ENCODE measurements at regions not wholly inside any gene's neighbourhood (a gene's known extent, or its start where the extent isn't known, plus 50 kb on each side); places are given as distances from the start of the nearest gene placed in this dataset.

- ChIA-PET CTCF (no interaction called here), POLR2A (ENCODE audit: unreplicated experiment) (no interaction called here)
- no TSS peak for BruUV-seq (replicated peaks)
- DNase-seq (no peak), ATAC-seq (no peak)
- TF ChIP-seq, protein P1, sequence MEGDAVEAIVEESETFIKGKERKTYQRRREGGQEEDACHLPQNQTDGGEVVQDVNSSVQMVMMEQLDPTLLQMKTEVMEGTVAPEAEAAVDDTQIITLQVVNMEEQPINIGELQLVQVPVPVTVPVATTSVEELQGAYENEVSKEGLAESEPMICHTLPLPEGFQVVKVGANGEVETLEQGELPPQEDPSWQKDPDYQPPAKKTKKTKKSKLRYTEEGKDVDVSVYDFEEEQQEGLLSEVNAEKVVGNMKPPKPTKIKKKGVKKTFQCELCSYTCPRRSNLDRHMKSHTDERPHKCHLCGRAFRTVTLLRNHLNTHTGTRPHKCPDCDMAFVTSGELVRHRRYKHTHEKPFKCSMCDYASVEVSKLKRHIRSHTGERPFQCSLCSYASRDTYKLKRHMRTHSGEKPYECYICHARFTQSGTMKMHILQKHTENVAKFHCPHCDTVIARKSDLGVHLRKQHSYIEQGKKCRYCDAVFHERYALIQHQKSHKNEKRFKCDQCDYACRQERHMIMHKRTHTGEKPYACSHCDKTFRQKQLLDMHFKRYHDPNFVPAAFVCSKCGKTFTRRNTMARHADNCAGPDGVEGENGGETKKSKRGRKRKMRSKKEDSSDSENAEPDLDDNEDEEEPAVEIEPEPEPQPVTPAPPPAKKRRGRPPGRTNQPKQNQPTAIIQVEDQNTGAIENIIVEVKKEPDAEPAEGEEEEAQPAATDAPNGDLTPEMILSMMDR (conservative IDR thresholded peaks at IDR 0.05; ENCODE audit: low read depth, low read length): no peak
- TF ChIP-seq EZH2phosphoT487 (IDR thresholded peaks at IDR 0.05; ENCODE audit: borderline replicate concordance, low read length) (no peak), EZH2 (IDR thresholded peaks at IDR 0.05; ENCODE audit: low read length, unreplicated experiment) (no peak)
- Histone ChIP-seq H3F3A (ENCODE audit: low read length, unreplicated experiment) (no peaks in the 10 kb centered on the region), H3K36me3 (ENCODE audit: low read depth, low read length) (no peaks in the 10 kb centered on the region), H3K9me2 (replicated peaks; ENCODE audit: low read length) (no peaks in the 10 kb centered on the region), H3K27ac (ENCODE audit: low read length) (no peak overlapping the region), H3K9me3 (ENCODE audit: low read length) (no peaks in the 10 kb centered on the region), H3K4me2 (ENCODE audit: low read length) (no peak overlapping the region), H3K27me3 (ENCODE audit: low read length) (no peaks in the 10 kb centered on the region), H4K20me1 (ENCODE audit: low read length) (no peaks in the 10 kb centered on the region), H3K9ac (ENCODE audit: low read length) (no peak overlapping the region), H3K79me2 (ENCODE audit: low read length) (no peaks in the 10 kb centered on the region), H3K4me1 (ENCODE audit: insufficient read depth, low read length) (no peaks in the 10 kb centered on the region), H2AFZ (ENCODE audit: low read length) (no peak overlapping the region), H3K4me3 (ENCODE audit: low read length) (no peak overlapping the region)
- intact Hi-C loops (cut with micrococcal nuclease): no loop called here
Observed at GRCh38 chr4:45876235-45876890, 247.5 kb downstream of the GABRG1 start.

DNA sequence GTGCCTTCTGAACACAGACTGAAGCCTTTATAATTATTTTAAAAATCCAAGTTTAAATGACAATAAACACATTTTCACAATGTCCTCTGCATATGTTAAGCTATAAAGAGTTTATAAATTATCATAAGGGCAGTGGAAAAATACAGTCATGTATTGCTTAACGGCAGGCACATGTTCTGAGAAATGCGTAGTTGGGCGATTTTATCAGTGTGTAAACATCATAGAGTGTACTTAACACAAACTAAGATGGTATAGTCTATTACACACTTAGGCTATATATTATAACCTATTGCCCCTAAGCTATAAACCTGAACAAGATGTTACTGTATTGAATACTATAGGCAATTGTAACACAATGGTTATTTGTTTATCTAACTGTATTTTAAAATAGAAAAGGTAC, 254.7 kb downstream of the GABRG1 start:
- no peak overlapping the region for H3K27ac ChIP-seq (ENCODE audit: low read length)
- CTCF ChIA-PET: no interaction called here
- H3K9me3 ChIP-seq (ENCODE audit: low read length): no peaks in the 10 kb centered on the region
- H3K9me2 ChIP-seq (replicated peaks; ENCODE audit: low read length): no peaks in the 10 kb centered on the region
- H3K79me2 ChIP-seq (ENCODE audit: low read length): no peaks in the 10 kb centered on the region
- H3K4me3 ChIP-seq (ENCODE audit: low read length): no peak overlapping the region
- H4K20me1 ChIP-seq (ENCODE audit: low read length): no peaks in the 10 kb centered on the region
- no peak overlapping the region for H2AFZ ChIP-seq (ENCODE audit: low read length)
- H3K9ac ChIP-seq (ENCODE audit: low read length): no peak overlapping the region
- BruUV-seq (replicated peaks): no TSS peak
- POLR2A ChIA-PET (ENCODE audit: unreplicated experiment): no interaction called here
- DNase-seq (peak; percentile 1), ATAC-seq (no peak)
- no peak for TF ChIP-seq EZH2 (IDR thresholded peaks at IDR 0.05; ENCODE audit: low read length, unreplicated experiment)
- no peak for TF ChIP-seq EZH2phosphoT487 (IDR thresholded peaks at IDR 0.05; ENCODE audit: borderline replicate concordance, low read length)
- TF ChIP-seq, protein P1 (conservative IDR thresholded peaks at IDR 0.05; ENCODE audit: low read depth, low read length): no peak
- intact Hi-C loops (cut with micrococcal nuclease): no loop called here
- H3K36me3 ChIP-seq (ENCODE audit: low read depth, low read length): no peaks in the 10 kb centered on the region
- H3K4me2 ChIP-seq (ENCODE audit: low read length): no peak overlapping the region
- no peaks in the 10 kb centered on the region for H3F3A ChIP-seq (ENCODE audit: low read length, unreplicated experiment)
- H3K4me1 ChIP-seq (ENCODE audit: insufficient read depth, low read length): no peaks in the 10 kb centered on the region
- H3K27me3 ChIP-seq (ENCODE audit: low read length): no peaks in the 10 kb centered on the region

DNA sequence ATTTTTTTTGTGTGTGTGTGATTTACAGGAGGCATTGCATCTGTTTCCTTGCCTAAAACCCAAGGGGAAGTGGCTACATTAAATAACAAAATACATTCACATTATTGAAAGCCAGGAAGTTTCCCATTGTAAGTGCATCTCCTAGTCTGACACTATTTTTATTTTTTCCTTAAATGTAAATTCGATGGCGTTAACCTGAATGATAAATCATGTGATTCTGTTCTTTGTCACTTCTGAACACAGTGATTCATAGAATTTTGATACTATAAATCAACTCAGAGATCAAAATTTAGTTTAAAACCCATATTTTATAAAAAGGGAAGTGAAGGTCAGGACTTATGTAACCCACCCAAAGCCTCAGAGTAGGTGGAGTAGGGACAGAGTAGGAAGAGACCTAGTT, 258.1 kb downstream of the GABRG1 start:
- no peak overlapping the region for H3K4me2 ChIP-seq (ENCODE audit: low read length)
- POLR2A ChIA-PET (ENCODE audit: unreplicated experiment): no interaction called here
- no peaks in the 10 kb centered on the region for H3K4me1 ChIP-seq (ENCODE audit: insufficient read depth, low read length)
- no peaks in the 10 kb centered on the region for H3K79me2 ChIP-seq (ENCODE audit: low read length)
- H3K27ac ChIP-seq (ENCODE audit: low read length): no peak overlapping the region
- H3K9me2 ChIP-seq (replicated peaks; ENCODE audit: low read length): no peaks in the 10 kb centered on the region
- no peak overlapping the region for H3K4me3 ChIP-seq (ENCODE audit: low read length)
- no peaks in the 10 kb centered on the region for H3K9me3 ChIP-seq (ENCODE audit: low read length)
- H3K9ac ChIP-seq (ENCODE audit: low read length): no peak overlapping the region
- H3K36me3 ChIP-seq (ENCODE audit: low read depth, low read length): no peaks in the 10 kb centered on the region
- TF ChIP-seq, protein P1 (conservative IDR thresholded peaks at IDR 0.05; ENCODE audit: low read depth, low read length): no peak
- TF ChIP-seq EZH2 (IDR thresholded peaks at IDR 0.05; ENCODE audit: low read length, unreplicated experiment) (no peak), EZH2phosphoT487 (IDR thresholded peaks at IDR 0.05; ENCODE audit: borderline replicate concordance, low read length) (no peak)
- intact Hi-C loops (cut with micrococcal nuclease): no loop called here
- no peaks in the 10 kb centered on the region for H3K27me3 ChIP-seq (ENCODE audit: low read length)
- BruUV-seq (replicated peaks): no TSS peak
- H4K20me1 ChIP-seq (ENCODE audit: low read length): no peaks in the 10 kb centered on the region
- H3F3A ChIP-seq (ENCODE audit: low read length, unreplicated experiment): no peaks in the 10 kb centered on the region
- CTCF ChIA-PET: no interaction called here
- DNase-seq (no peak), ATAC-seq (no peak)
- H2AFZ ChIP-seq (ENCODE audit: low read length): no peak overlapping the region
